Cardiac muscle cell (in vitro differentiated cells and primary cell): ENCODE measurements at regions not wholly inside any gene's neighbourhood (a gene's known extent, or its start where the extent isn't known, plus 50 kb on each side); places are given as distances from the start of the nearest gene placed in this dataset.

Source experiments
- DNase-seq, 2 donors: peaks; one replicate each; pipeline versions ENCODE4 v3.0.0 to v3.0.0-alpha.2; 2010 to 2017; ENCODE audit warnings: low read depth in 1 of 2, low spot score in 1 of 2
- H3K27ac ChIP-seq: fragments of 200-600 bp; sonication (generic); 2 replicates; pipeline ENCODE4 v1.5.1; 2016
- H3K27me3 ChIP-seq: fragments of 200-600 bp; sonication (generic); 2 replicates; pipeline ENCODE4 v1.6.0; 2016; ENCODE audit warnings: control low read depth
- H3K36me3 ChIP-seq: fragments of 200-600 bp; sonication (generic); 2 replicates; pipeline ENCODE4 v1.5.1; 2016; ENCODE audit warnings: control low read depth
- H3K4me1 ChIP-seq: fragments of 200-600 bp; sonication (generic); 2 replicates; pipeline ENCODE4 v1.8.1; 2017; ENCODE audit warnings: low read depth, mild to moderate bottlenecking, mixed run types
- H3K4me3 ChIP-seq: fragments of 200-600 bp; sonication (generic); 2 replicates; pipeline ENCODE4 v1.5.1; 2016; ENCODE audit warnings: mild to moderate bottlenecking
- H3K9me3 ChIP-seq: fragments of 200-600 bp; sonication (generic); 2 replicates; pipeline ENCODE4 v1.5.1; 2017; ENCODE audit warnings: low read depth, mild to moderate bottlenecking, control low read depth
- TF ChIP-seq, protein P1 (sequence below): IDR thresholded peaks from 2 replicates; pipeline ENCODE4 v1.5.1; 2012; ENCODE audit warnings: low read depth, mild to moderate bottlenecking, low read length

DNA sequence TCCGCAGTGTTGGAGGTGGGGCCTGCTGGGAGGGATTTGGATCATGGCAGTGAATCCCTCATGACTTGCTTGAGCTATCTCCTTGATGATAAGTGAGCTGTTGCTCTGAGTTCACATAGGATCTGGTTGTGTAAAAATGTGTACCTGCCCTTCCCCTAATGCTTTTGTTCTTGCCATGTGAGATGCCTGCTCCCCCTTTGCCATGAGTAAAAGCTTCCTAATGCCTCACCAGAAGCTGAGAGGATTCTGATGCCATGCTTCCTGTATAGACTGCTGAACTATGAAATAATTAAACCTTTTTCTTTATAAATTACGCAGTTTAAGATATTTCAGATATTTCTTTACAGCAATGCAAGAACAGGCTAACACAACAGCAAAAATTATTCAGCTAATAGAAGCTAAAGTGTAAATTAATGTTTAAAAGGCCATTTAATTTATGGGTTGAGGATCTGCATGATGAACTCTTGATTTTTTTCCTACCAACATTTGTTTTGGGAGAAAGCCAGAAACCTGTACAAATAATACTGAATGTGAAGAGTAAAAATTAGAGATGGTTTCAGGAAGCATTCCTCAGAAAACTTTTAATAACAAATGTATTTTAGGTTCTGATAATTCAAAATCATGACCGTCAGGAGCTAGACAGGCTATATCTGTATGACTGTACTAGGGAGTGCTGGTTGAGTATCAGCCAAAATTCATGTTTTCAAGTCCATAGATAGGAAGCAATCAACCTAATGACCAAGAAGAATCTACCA is 177.5 kb upstream of the GRIA4 start:
- TF ChIP-seq, protein P1, sequence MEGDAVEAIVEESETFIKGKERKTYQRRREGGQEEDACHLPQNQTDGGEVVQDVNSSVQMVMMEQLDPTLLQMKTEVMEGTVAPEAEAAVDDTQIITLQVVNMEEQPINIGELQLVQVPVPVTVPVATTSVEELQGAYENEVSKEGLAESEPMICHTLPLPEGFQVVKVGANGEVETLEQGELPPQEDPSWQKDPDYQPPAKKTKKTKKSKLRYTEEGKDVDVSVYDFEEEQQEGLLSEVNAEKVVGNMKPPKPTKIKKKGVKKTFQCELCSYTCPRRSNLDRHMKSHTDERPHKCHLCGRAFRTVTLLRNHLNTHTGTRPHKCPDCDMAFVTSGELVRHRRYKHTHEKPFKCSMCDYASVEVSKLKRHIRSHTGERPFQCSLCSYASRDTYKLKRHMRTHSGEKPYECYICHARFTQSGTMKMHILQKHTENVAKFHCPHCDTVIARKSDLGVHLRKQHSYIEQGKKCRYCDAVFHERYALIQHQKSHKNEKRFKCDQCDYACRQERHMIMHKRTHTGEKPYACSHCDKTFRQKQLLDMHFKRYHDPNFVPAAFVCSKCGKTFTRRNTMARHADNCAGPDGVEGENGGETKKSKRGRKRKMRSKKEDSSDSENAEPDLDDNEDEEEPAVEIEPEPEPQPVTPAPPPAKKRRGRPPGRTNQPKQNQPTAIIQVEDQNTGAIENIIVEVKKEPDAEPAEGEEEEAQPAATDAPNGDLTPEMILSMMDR = no peak

GRCh38 chr11:105429096-105429910 is 180.6 kb upstream of the GRIA4 start:
- no peaks in the 10 kb centered on the region for H3K27me3 ChIP-seq
- TF ChIP-seq, protein P1 = no peak
- no peak for DNase-seq
- no peak overlapping the region for H3K4me3 ChIP-seq
- no peaks in the 10 kb centered on the region for H3K4me1 ChIP-seq
- H3K27ac ChIP-seq = no peak overlapping the region
- H3K36me3 ChIP-seq = no peaks in the 10 kb centered on the region
- H3K9me3 ChIP-seq = no peaks in the 10 kb centered on the region

More for the DNA sequence above, 177.5 kb upstream of the GRIA4 start:
- Histone ChIP-seq H3K36me3 (no peaks in the 10 kb centered on the region), H3K4me1 (no peaks in the 10 kb centered on the region), H3K9me3 (no peaks in the 10 kb centered on the region), H3K27ac (no peak overlapping the region), H3K4me3 (no peak overlapping the region), H3K27me3 (no peaks in the 10 kb centered on the region)
- no peak for DNase-seq

- H3K27me3 ChIP-seq = no peaks in the 10 kb centered on the region
- DNase-seq = no peak
- H3K9me3 ChIP-seq = no peaks in the 10 kb centered on the region
- H3K27ac ChIP-seq = no peak overlapping the region
- H3K36me3 ChIP-seq = no peaks in the 10 kb centered on the region
- H3K4me1 ChIP-seq = no peaks in the 10 kb centered on the region
- no peak overlapping the region for H3K4me3 ChIP-seq
- TF ChIP-seq, protein P1 = no peak
Observed at GRCh38 chr11:105407101-105407500, 202.8 kb upstream of the GRIA4 start.

GRCh38 chr11:105401269-105401809 is 208.5 kb upstream of the GRIA4 start:
- TF ChIP-seq, protein P1 = no peak
- no peaks in the 10 kb centered on the region for H3K4me1 ChIP-seq
- no peak for DNase-seq

DNA sequence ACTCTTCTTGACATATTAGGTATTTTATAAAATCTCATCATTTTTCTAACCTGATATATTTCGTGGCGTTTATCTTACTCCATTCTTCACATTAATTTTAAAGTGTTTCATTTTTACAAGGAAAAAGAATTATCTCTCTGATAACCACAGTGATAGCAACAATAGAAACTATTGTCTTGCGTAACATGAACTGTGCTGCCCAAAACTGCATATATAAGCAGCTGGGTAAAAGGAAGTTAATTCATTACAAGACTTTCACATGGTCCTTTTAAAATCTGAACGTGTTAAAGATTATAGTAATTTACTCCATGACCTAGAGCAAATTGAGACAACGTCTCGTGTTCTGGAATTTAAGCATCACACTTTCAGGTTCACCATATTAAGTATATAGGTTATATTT is 210.4 kb upstream of the GRIA4 start:
- DNase-seq = peak in 1 of 2 donors; percentile 42
- H3K9me3 ChIP-seq = no peaks in the 10 kb centered on the region
- H3K4me3 ChIP-seq = no peak overlapping the region
- TF ChIP-seq, protein P1 = no peak
- no peaks in the 10 kb centered on the region for H3K27me3 ChIP-seq
- no peak overlapping the region for H3K27ac ChIP-seq
- H3K4me1 ChIP-seq = no peaks in the 10 kb centered on the region
- no peaks in the 10 kb centered on the region for H3K36me3 ChIP-seq

More at GRCh38 chr11:105401269-105401809, 208.5 kb upstream of the GRIA4 start:
- Histone ChIP-seq H3K9me3 (no peaks in the 10 kb centered on the region), H3K4me3 (no peak overlapping the region), H3K27me3 (no peaks in the 10 kb centered on the region), H3K36me3 (no peaks in the 10 kb centered on the region), H3K27ac (no peak overlapping the region)
